VCaP (cell line): ENCODE measurements at regions not wholly inside any gene's neighbourhood (a gene's known extent, or its start where the extent isn't known, plus 50 kb on each side); places are given as distances from the start of the nearest gene placed in this dataset.
A peak's percentile ranks its signal among the peaks of the same experiment; 100 is the strongest.

Experiments
- H3K27ac ChIP-seq: fragments of 450-650 bp; 2 replicates; pipeline ENCODE4 v1.5.1; 2017
- CTCF ChIP-seq: fragments of 450-650 bp; conservative IDR thresholded peaks from 2 replicates; pipeline ENCODE4 v1.5.1; 2017; ENCODE audit warnings: mild to moderate bottlenecking, moderate library complexity

GRCh38 chr11:126134461-126135155 lies 71.9 kb upstream of the CDON start:
- H3K27ac ChIP-seq, result peak overlapping the region; percentile 40; the same call in 1 of the 2 replicates
- TF ChIP-seq CTCF, result no peak

- no peak overlapping the region for H3K27ac ChIP-seq
- no peak for TF ChIP-seq CTCF
These were observed 71.2 kb upstream of the CDON start for GRCh38 chr11:126133901-126134300.

- H3K27ac ChIP-seq, result no peak overlapping the region
- TF ChIP-seq CTCF, result no peak
These were observed 69.7 kb upstream of the CDON start for GRCh38 chr11:126132319-126132718.

GRCh38 chr11:126130781-126131180 lies 68.1 kb upstream of the CDON start:
- H3K27ac ChIP-seq, result peak overlapping the region; percentile 44

GRCh38 chr11:126129727-126130671 lies 67.3 kb upstream of the CDON start:
- peak overlapping the region; percentile 44 for H3K27ac ChIP-seq
- no peak for TF ChIP-seq CTCF

- TF ChIP-seq CTCF, result no peak
- no peak overlapping the region for H3K27ac ChIP-seq
These were observed 65.2 kb upstream of the CDON start for GRCh38 chr11:126127898-126128297.

- no peak for TF ChIP-seq CTCF
These were observed 64.7 kb upstream of the CDON start for GRCh38 chr11:126127284-126127845.

More at GRCh38 chr11:126127284-126127845, 64.7 kb upstream of the CDON start:
- H3K27ac ChIP-seq, result no peak overlapping the region
